HS-27A (cell line): ENCODE measurements at regions not wholly inside any gene's neighbourhood (a gene's known extent, or its start where the extent isn't known, plus 50 kb on each side); places are given as distances from the start of the nearest gene placed in this dataset.

ENCODE experiments used
- DNase-seq: peaks from one replicate; pipeline ENCODE4 v3.0.0-alpha.2; 2012; ENCODE audit warnings: low read depth, missing footprints

- DNase-seq, result no peak
These were observed 441.9 kb downstream of the PLOD2 start for GRCh38 chr3:145719114-145719513.

- DNase-seq, result no peak
These were observed 439.6 kb downstream of the PLOD2 start for GRCh38 chr3:145721273-145721805.

GRCh38 chr3:145721815-145722214, 439.2 kb downstream of the PLOD2 start:
- DNase-seq, result no peak

GRCh38 chr3:145727476-145727875, 433.5 kb downstream of the PLOD2 start:
- DNase-seq, result no peak

- no peak for DNase-seq
These were observed 425.4 kb downstream of the PLOD2 start for GRCh38 chr3:145735631-145736030.

- no peak for DNase-seq
These were observed 423.0 kb downstream of the PLOD2 start for GRCh38 chr3:145737952-145738351.

GRCh38 chr3:145739926-145740325, 421.1 kb downstream of the PLOD2 start:
- peak; percentile 61 for DNase-seq

- no peak for DNase-seq
These were observed 410.3 kb downstream of the PLOD2 start for GRCh38 chr3:145750657-145751056.

GRCh38 chr3:145752576-145752975, 408.4 kb downstream of the PLOD2 start:
- DNase-seq, result no peak

- DNase-seq, result no peak
These were observed 406.2 kb downstream of the PLOD2 start for GRCh38 chr3:145754605-145755289.

- no peak for DNase-seq
These were observed 400.9 kb downstream of the PLOD2 start for GRCh38 chr3:145760036-145760435.

- DNase-seq, result no peak
These were observed 393.1 kb downstream of the PLOD2 start for GRCh38 chr3:145767909-145768308.

- peak; percentile 34 for DNase-seq
These were observed 384.1 kb downstream of the PLOD2 start for GRCh38 chr3:145776782-145777408.

GRCh38 chr3:145780301-145780700, 380.7 kb downstream of the PLOD2 start:
- DNase-seq, result no peak

GRCh38 chr3:145785668-145786067, 375.3 kb downstream of the PLOD2 start:
- no peak for DNase-seq

GRCh38 chr3:145798007-145798406, 363.0 kb downstream of the PLOD2 start:
- no peak for DNase-seq

- DNase-seq, result no peak
These were observed 362.1 kb downstream of the PLOD2 start for GRCh38 chr3:145798696-145799537.

- no peak for DNase-seq
These were observed 359.3 kb downstream of the PLOD2 start for GRCh38 chr3:145801696-145802095.

GRCh38 chr3:145807990-145808389, 353.0 kb downstream of the PLOD2 start:
- DNase-seq, result peak; percentile 23

GRCh38 chr3:145812391-145812790, 348.6 kb downstream of the PLOD2 start:
- no peak for DNase-seq

- DNase-seq, result no peak
These were observed 345.1 kb downstream of the PLOD2 start for GRCh38 chr3:145815707-145816413.

GRCh38 chr3:145817870-145818483, 343.0 kb downstream of the PLOD2 start:
- no peak for DNase-seq
